WTC11 (cell line): ENCODE measurements at regions not wholly inside any gene's neighbourhood (a gene's known extent, or its start where the extent isn't known, plus 50 kb on each side); places are given as distances from the start of the nearest gene placed in this dataset.

Source experiments
- ATAC-seq: fragments of 200-7000 bp; cut with Tn5 transposase; 2 replicates; pipeline ENCODE4 v1.10.0; 2021; ENCODE audit warnings: mild to moderate bottlenecking, moderate library complexity
- CTCF ChIA-PET: fragments of 300-600 bp; sonication (Branson Sonifier 250); formaldehyde crosslinking; loops from one replicate; lab custom pipeline; 2021; ENCODE audit warnings: antibody characterized with exemption; lab: Charles Lee
- POLR2A ChIA-PET: fragments of 350-600 bp; sonication (Branson Sonifier 250); formaldehyde crosslinking; loops from one replicate; lab custom pipeline; 2021; ENCODE audit warnings: antibody characterized with exemption; lab: Charles Lee
- DNase-seq: peaks from one replicate; pipeline ENCODE4 v3.0.0; 2021; ENCODE audit warnings: low spot score
- H3K27ac Mint-ChIP-seq: 2 replicates; pipeline ENCODE4 v1.8.0; 2021; ENCODE audit warnings: mixed read lengths
- H3K27me3 Mint-ChIP-seq: 2 replicates; pipeline ENCODE4 v1.8.0; 2021; ENCODE audit warnings: low read depth, mild to moderate bottlenecking, moderate library complexity, mixed read lengths
- H3K36me3 Mint-ChIP-seq: 2 replicates; pipeline ENCODE4 v1.8.0; 2021; ENCODE audit warnings: mixed read lengths
- H3K4me1 Mint-ChIP-seq: 2 replicates; pipeline ENCODE4 v1.8.0; 2022; ENCODE audit warnings: mixed read lengths
- H3K4me3 Mint-ChIP-seq: 2 replicates; pipeline ENCODE4 v1.8.0; 2021; ENCODE audit warnings: mild to moderate bottlenecking, moderate library complexity, mixed read lengths
- H3K9me3 Mint-ChIP-seq: 2 replicates; pipeline ENCODE4 v1.8.0; 2021; ENCODE audit warnings: mixed read lengths
- AR ChIP-seq: fragments of 250-450 bp; sonication (Bioruptor Pico); IDR thresholded peaks from 2 replicates; pipeline ENCODE4 v1.9.0; 2021; ENCODE audit warnings: mild to moderate bottlenecking
- ATF3 ChIP-seq: sonication (generic); formaldehyde crosslinking; conservative IDR thresholded peaks from 2 replicates; pipeline ENCODE4 v1.8.1; 2022; ENCODE audit warnings: mild to moderate bottlenecking, missing genetic modification reagents
- CBFB ChIP-seq: sonication (generic); formaldehyde crosslinking; IDR thresholded peaks from 2 replicates; pipeline ENCODE4 v1.8.1; 2022; ENCODE audit warnings: mild to moderate bottlenecking, low read depth, missing genetic modification reagents
- E2F4 ChIP-seq: sonication (generic); formaldehyde crosslinking; IDR thresholded peaks from 2 replicates; pipeline ENCODE4 v1.8.1; 2022; ENCODE audit warnings: low read depth, mild to moderate bottlenecking, moderate library complexity, missing genetic modification reagents, borderline replicate concordance
- ERG ChIP-seq: fragments of 250-450 bp; sonication (Bioruptor Pico); IDR thresholded peaks from 2 replicates; pipeline ENCODE4 v1.8.0; 2021; ENCODE audit warnings: mild to moderate bottlenecking
- GTF2I ChIP-seq: fragments of 250-450 bp; sonication (Bioruptor Pico); conservative IDR thresholded peaks from 2 replicates; pipeline ENCODE4 v1.4.0; 2021; ENCODE audit warnings: mild to moderate bottlenecking
- KAT7 ChIP-seq: sonication (generic); formaldehyde crosslinking; IDR thresholded peaks from 2 replicates; pipeline ENCODE4 v1.8.1; 2023; ENCODE audit warnings: missing genetic modification reagents, mild to moderate bottlenecking, borderline replicate concordance
- MLX ChIP-seq: sonication (generic); formaldehyde crosslinking; IDR thresholded peaks from 2 replicates; pipeline ENCODE4 v1.8.1; 2023; ENCODE audit warnings: mild to moderate bottlenecking, missing genetic modification reagents, moderate library complexity
- NR1H2 ChIP-seq: sonication (generic); formaldehyde crosslinking; IDR thresholded peaks from 2 replicates; pipeline ENCODE4 v1.9.0; 2021; ENCODE audit warnings: mild to moderate bottlenecking, moderate library complexity, missing genetic modification reagents
- NR2C2 ChIP-seq: sonication (generic); formaldehyde crosslinking; IDR thresholded peaks from 2 replicates; pipeline ENCODE4 v1.8.0; 2022; ENCODE audit warnings: mild to moderate bottlenecking, missing genetic modification reagents
- RELA ChIP-seq: sonication (generic); formaldehyde crosslinking; IDR thresholded peaks from 2 replicates; pipeline ENCODE4 v1.8.1; 2022; ENCODE audit warnings: missing genetic modification reagents, mild to moderate bottlenecking, borderline replicate concordance
- SMAD3 ChIP-seq: sonication (generic); formaldehyde crosslinking; IDR thresholded peaks from 2 replicates; pipeline ENCODE4 v1.8.0; 2022; ENCODE audit warnings: missing genetic modification reagents, mild to moderate bottlenecking, borderline replicate concordance
- SOX15 ChIP-seq: fragments of 250-450 bp; sonication (Bioruptor Pico); IDR thresholded peaks from 2 replicates; pipeline ENCODE4 v1.9.0; 2021; ENCODE audit warnings: mild to moderate bottlenecking
- SP1 ChIP-seq: sonication (generic); formaldehyde crosslinking; conservative IDR thresholded peaks from 2 replicates; pipeline ENCODE4 v1.8.1; 2022; ENCODE audit warnings: missing genetic modification reagents
- STAT6 ChIP-seq: sonication (generic); formaldehyde crosslinking; conservative IDR thresholded peaks from 2 replicates; pipeline ENCODE4 v1.8.1; 2023; ENCODE audit warnings: mild to moderate bottlenecking, low read depth, missing genetic modification reagents, moderate library complexity
- TEAD1 ChIP-seq: sonication (generic); formaldehyde crosslinking; IDR thresholded peaks from 2 replicates; pipeline ENCODE4 v1.8.0; 2022; ENCODE audit warnings: mild to moderate bottlenecking, missing genetic modification reagents
- ZBTB21 ChIP-seq: sonication (generic); formaldehyde crosslinking; IDR thresholded peaks from 2 replicates; pipeline ENCODE4 v1.8.1; 2023; ENCODE audit warnings: mild to moderate bottlenecking, missing genetic modification reagents, borderline replicate concordance
- ZNF425 ChIP-seq: fragments of 250-450 bp; sonication (Bioruptor Pico); conservative IDR thresholded peaks from 2 replicates; pipeline ENCODE4 v1.9.0; 2021; ENCODE audit warnings: mild to moderate bottlenecking
- ZSCAN18 ChIP-seq: fragments of 250-450 bp; sonication (Bioruptor Pico); IDR thresholded peaks from 2 replicates; pipeline ENCODE4 v2.1.2; 2022; ENCODE audit warnings: mild to moderate bottlenecking, moderate library complexity

GRCh38 chr2:145916799-145917198 lies 1396.9 kb upstream of the ZEB2 start (continued):
- TF ChIP-seq STAT6 (CRISPR knock-in tag) (no peak), SOX15 (CRISPR knock-in tag) (no peak), TEAD1 (CRISPR knock-in tag) (no peak), RELA (CRISPR knock-in tag) (no peak), NR2C2 (CRISPR knock-in tag) (no peak), ZNF425 (CRISPR knock-in tag) (no peak), AR (CRISPR knock-in tag) (no peak), ZBTB21 (no peak), E2F4 (CRISPR knock-in tag) (no peak)

- Mint-ChIP-seq H3K36me3 (no peaks in the 10 kb centered on the region), H3K27me3 (no peaks in the 10 kb centered on the region), H3K9me3 (no peaks in the 10 kb centered on the region), H3K4me1 (peaks cover 11% of the 10 kb centered on the region), H3K27ac (no peak overlapping the region), H3K4me3 (no peak overlapping the region)
- ATAC-seq (no peak), DNase-seq (no peak)
- ChIA-PET CTCF (no interaction called here), POLR2A (no interaction called here)
- no peak for TF ChIP-seq CBFB (CRISPR knock-in tag)
- TF ChIP-seq GTF2I (CRISPR knock-in tag), result no peak
- no peak for TF ChIP-seq ERG
- TF ChIP-seq ZNF425 (CRISPR knock-in tag), result no peak
- TF ChIP-seq NR1H2 (CRISPR knock-in tag), result no peak
- no peak for TF ChIP-seq MLX (CRISPR knock-in tag)
- no peak for TF ChIP-seq SOX15 (CRISPR knock-in tag)
- TF ChIP-seq SMAD3 (CRISPR knock-in tag), result no peak
- no peak for TF ChIP-seq KAT7 (CRISPR knock-in tag)
- TF ChIP-seq SP1 (CRISPR knock-in tag), result no peak
- no peak for TF ChIP-seq ATF3 (CRISPR knock-in tag)
- TF ChIP-seq ZSCAN18 (CRISPR knock-in tag), result no peak
Measured at GRCh38 chr2:145914716-145915115, 1394.8 kb upstream of the ZEB2 start.
